C4-2B (cell line): ENCODE measurements at regions not wholly inside any gene's neighbourhood (a gene's known extent, or its start where the extent isn't known, plus 50 kb on each side); places are given as distances from the start of the nearest gene placed in this dataset.

Experiments used
- CTCF ChIP-seq: fragments of 450-650 bp; conservative IDR thresholded peaks from 2 replicates; pipeline ENCODE4 v1.5.1; 2017; ENCODE audit warnings: mild to moderate bottlenecking
- ZFX ChIP-seq: fragments of 450-650 bp; IDR thresholded peaks from 2 replicates; pipeline ENCODE4 v1.6.1; 2017

- TF ChIP-seq CTCF (no peak), ZFX (no peak)
These were observed 284.4 kb upstream of the IGFBP3 start for GRCh38 chr7:46205478-46205877.
